ENCODE measurements at regions not wholly inside any gene's neighbourhood (a gene's known extent, or its start where the extent isn't known, plus 50 kb on each side); places are given as distances from the start of the nearest gene placed in this dataset.

DNA sequence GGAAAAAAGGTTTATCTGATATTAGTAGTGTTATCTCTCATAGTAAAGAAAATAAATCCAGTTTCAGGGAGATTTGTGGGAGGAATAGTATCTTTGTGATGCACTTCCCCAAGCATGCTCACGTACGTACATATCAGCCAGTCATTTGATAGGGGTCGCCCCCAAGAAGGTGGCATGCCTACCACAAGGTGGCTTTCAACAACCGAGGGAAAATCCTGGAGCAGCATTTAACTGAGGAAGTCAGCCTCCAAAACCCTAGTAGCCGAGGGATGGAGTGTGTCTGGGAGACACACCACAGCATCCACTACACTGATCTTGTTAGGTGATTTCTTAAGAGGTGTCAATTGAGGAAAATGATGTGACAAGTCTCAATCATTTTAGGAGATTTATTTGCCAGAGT, 623.9 kb downstream of the NYAP2 start:
- TF ChIP-seq CTCF (IDR thresholded peaks at IDR 0.05) (no peak), POLR2A (IDR thresholded peaks at IDR 0.05) (no peak)

Data from testis (tissue), 2 donors.